DOHH2 (cell line): ENCODE measurements at regions not wholly inside any gene's neighbourhood (a gene's known extent, or its start where the extent isn't known, plus 50 kb on each side); places are given as distances from the start of the nearest gene placed in this dataset.

Source experiments
- H3F3A ChIP-seq: fragments of 200-600 bp; sonication (generic), shearing (Covaris generic); 2 replicates; pipeline ENCODE4 v1.6.0; 2016; ENCODE audit warnings: antibody characterized with exemption, mild to moderate bottlenecking; ENCODE audit not compliant: control insufficient read depth, insufficient read depth
- H3K27ac ChIP-seq: fragments of 200-600 bp; sonication (generic); 2 replicates; pipeline ENCODE4 v1.5.1; 2014; ENCODE audit warnings: low read depth, mild to moderate bottlenecking, low read length, moderate library complexity
- H3K27me3 ChIP-seq: fragments of 200-600 bp; sonication (generic); 2 replicates; pipeline ENCODE4 v1.6.1; 2014; ENCODE audit warnings: mild to moderate bottlenecking, low read length, mixed read lengths; ENCODE audit not compliant: control insufficient read depth
- H3K36me3 ChIP-seq: fragments of 200-600 bp; sonication (generic); 2 replicates; pipeline ENCODE4 v1.6.1; 2014; ENCODE audit warnings: mild to moderate bottlenecking, low read length, moderate library complexity, mixed read lengths; ENCODE audit not compliant: control insufficient read depth
- H3K4me1 ChIP-seq: fragments of 200-600 bp; sonication (generic); 2 replicates; pipeline ENCODE4 v1.6.1; 2014; ENCODE audit warnings: mild to moderate bottlenecking, low read length, mixed read lengths; ENCODE audit not compliant: control insufficient read depth
- H3K4me2 ChIP-seq: fragments of 200-600 bp; sonication (generic); 2 replicates; pipeline ENCODE4 v1.6.0; 2014; ENCODE audit warnings: mild to moderate bottlenecking, low read length, moderate library complexity
- H3K4me3 ChIP-seq: fragments of 200-600 bp; sonication (generic); 2 replicates; pipeline ENCODE4 v1.5.1; 2014; ENCODE audit warnings: mild to moderate bottlenecking, low read length, mixed read lengths
- H3K79me2 ChIP-seq: fragments of 200-600 bp; sonication (generic); 2 replicates; pipeline ENCODE4 v1.6.1; 2014; ENCODE audit warnings: mild to moderate bottlenecking, low read length, mixed read lengths; ENCODE audit not compliant: control insufficient read depth
- H3K9me2 ChIP-seq: fragments of 200-600 bp; sonication (generic); replicated peaks from 2 replicates; pipeline ENCODE4 v1.6.1; 2014; ENCODE audit warnings: mild to moderate bottlenecking, low read length, mixed read lengths; ENCODE audit not compliant: control insufficient read depth
- H3K9me3 ChIP-seq: fragments of 200-600 bp; sonication (generic); 2 replicates; pipeline ENCODE4 v1.6.1; 2014; ENCODE audit warnings: antibody characterized with exemption, low read length, mixed read lengths; ENCODE audit not compliant: control insufficient read depth, insufficient read depth
- H4K20me1 ChIP-seq: fragments of 200-600 bp; sonication (generic); 2 replicates; pipeline ENCODE4 v1.6.0; 2014; ENCODE audit warnings: low read depth, mild to moderate bottlenecking, antibody characterized with exemption, low read length, moderate library complexity; ENCODE audit not compliant: control insufficient read depth, insufficient read depth
- CTCF ChIP-seq: fragments of 200-600 bp; sonication (generic); IDR thresholded peaks from one replicate; pipeline ENCODE4 v1.5.1; 2014; ENCODE audit warnings: antibody characterized with exemption, mild to moderate bottlenecking, low read depth, low read length; ENCODE audit not compliant: poor library complexity, severe bottlenecking
- EZH2phosphoT487 ChIP-seq: fragments of 200-600 bp; sonication (generic); IDR thresholded peaks from 2 replicates; pipeline ENCODE4 v1.6.1; 2017; ENCODE audit warnings: borderline replicate concordance, mild to moderate bottlenecking, antibody characterized with exemption, low read length, moderate library complexity, mixed read lengths

- no peak for TF ChIP-seq EZH2phosphoT487
- TF ChIP-seq CTCF: no peak
- Histone ChIP-seq H4K20me1 (no peaks in the 10 kb centered on the region), H3K79me2 (no peaks in the 10 kb centered on the region), H3K27ac (no peak overlapping the region), H3K9me2 (no peaks in the 10 kb centered on the region), H3K4me2 (no peak overlapping the region), H3K4me1 (no peaks in the 10 kb centered on the region), H3K36me3 (no peaks in the 10 kb centered on the region), H3K9me3 (no peaks in the 10 kb centered on the region), H3K27me3 (no peaks in the 10 kb centered on the region), H3F3A (no peaks in the 10 kb centered on the region), H3K4me3 (no peak overlapping the region)
These were observed 52.4 kb downstream of the ELAPOR2 start for GRCh38 chr7:87007038-87007437.

GRCh38 chr7:87004956-87005355, 54.5 kb downstream of the ELAPOR2 start:
- Histone ChIP-seq H3K27me3 (no peaks in the 10 kb centered on the region), H3K4me1 (0 out of 2 replicates have a peak, but pooled peaks cover 4% of the 10 kb centered on the region), H4K20me1 (no peaks in the 10 kb centered on the region), H3F3A (no peaks in the 10 kb centered on the region), H3K9me2 (no peaks in the 10 kb centered on the region), H3K36me3 (no peaks in the 10 kb centered on the region), H3K4me3 (no peak overlapping the region), H3K79me2 (no peaks in the 10 kb centered on the region), H3K27ac (no peak overlapping the region), H3K4me2 (no peak overlapping the region), H3K9me3 (no peaks in the 10 kb centered on the region)
- no peak for TF ChIP-seq EZH2phosphoT487
- TF ChIP-seq CTCF: no peak

GRCh38 chr7:87003872-87004798, 55.3 kb downstream of the ELAPOR2 start:
- H3F3A ChIP-seq: no peaks in the 10 kb centered on the region
- no peak overlapping the region for H3K27ac ChIP-seq
- H3K4me3 ChIP-seq: no peak overlapping the region
- no peak for TF ChIP-seq EZH2phosphoT487
- H4K20me1 ChIP-seq: no peaks in the 10 kb centered on the region
- H3K9me2 ChIP-seq: no peaks in the 10 kb centered on the region
- H3K4me1 ChIP-seq: 0 out of 2 replicates have a peak, but pooled peaks cover 4% of the 10 kb centered on the region
- H3K36me3 ChIP-seq: no peaks in the 10 kb centered on the region
- H3K9me3 ChIP-seq: no peaks in the 10 kb centered on the region
- no peaks in the 10 kb centered on the region for H3K79me2 ChIP-seq
- H3K4me2 ChIP-seq: no peak overlapping the region
- H3K27me3 ChIP-seq: no peaks in the 10 kb centered on the region

- H3K4me1 ChIP-seq: 0 out of 2 replicates have a peak, but pooled peaks cover 4% of the 10 kb centered on the region
- H3F3A ChIP-seq: no peaks in the 10 kb centered on the region
- no peaks in the 10 kb centered on the region for H3K9me2 ChIP-seq
- H3K4me3 ChIP-seq: no peak overlapping the region
- H3K36me3 ChIP-seq: no peaks in the 10 kb centered on the region
- no peaks in the 10 kb centered on the region for H3K79me2 ChIP-seq
- H3K9me3 ChIP-seq: no peaks in the 10 kb centered on the region
- no peak overlapping the region for H3K4me2 ChIP-seq
- no peak overlapping the region for H3K27ac ChIP-seq
- no peak for TF ChIP-seq CTCF
- no peak for TF ChIP-seq EZH2phosphoT487
- H3K27me3 ChIP-seq: no peaks in the 10 kb centered on the region
- H4K20me1 ChIP-seq: no peaks in the 10 kb centered on the region
These were observed 58.2 kb downstream of the ELAPOR2 start for GRCh38 chr7:87001214-87001613.
